SU-DHL-6 (cell line): ENCODE measurements at regions not wholly inside any gene's neighbourhood (a gene's known extent, or its start where the extent isn't known, plus 50 kb on each side); places are given as distances from the start of the nearest gene placed in this dataset.

Source experiments
- EZH2phosphoT487 ChIP-seq: fragments of 200-600 bp; sonication (generic), shearing (Covaris generic); conservative IDR thresholded peaks from 2 replicates; pipeline ENCODE4 v1.6.1; 2018; ENCODE audit warnings: mild to moderate bottlenecking, antibody characterized with exemption, low read length, moderate library complexity, mixed read lengths
- TF ChIP-seq, protein P1 (sequence below): fragments of 200-600 bp; sonication (generic); IDR thresholded peaks from one replicate; pipeline ENCODE4 v1.5.1; 2017; ENCODE audit warnings: antibody characterized with exemption, mild to moderate bottlenecking, low read length, moderate library complexity; ENCODE audit not compliant: insufficient read depth, poor library complexity, severe bottlenecking

DNA sequence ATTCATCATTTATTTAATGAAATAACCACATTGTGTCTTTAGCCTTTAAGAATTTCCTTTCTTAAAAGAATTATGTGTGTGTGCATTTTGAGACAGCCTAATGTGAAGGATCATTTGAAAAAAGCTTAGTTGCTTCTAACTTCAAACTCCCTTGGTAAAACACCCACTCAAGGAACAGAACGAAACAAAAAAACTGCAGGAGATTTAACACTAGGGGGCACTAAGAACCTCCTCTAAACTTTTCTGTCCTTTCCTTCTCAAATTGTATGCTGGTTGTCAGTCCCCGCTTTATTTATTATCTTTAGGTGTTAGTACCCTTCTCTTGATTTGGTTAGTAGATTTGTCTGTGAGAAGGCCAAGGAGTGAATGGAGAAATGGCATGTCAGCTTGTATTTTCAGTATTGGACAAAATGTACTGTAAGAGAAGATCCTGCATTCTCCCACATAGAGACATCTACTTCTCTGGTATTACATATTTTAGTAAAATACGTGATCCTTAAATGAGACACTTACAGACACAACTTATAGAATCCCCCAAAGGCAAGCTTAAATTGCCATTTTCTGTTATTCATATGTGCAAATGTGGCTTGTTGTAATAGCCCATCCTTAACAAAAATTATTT is 229.7 kb downstream of the MRPS30 start:
- TF ChIP-seq, protein P1, sequence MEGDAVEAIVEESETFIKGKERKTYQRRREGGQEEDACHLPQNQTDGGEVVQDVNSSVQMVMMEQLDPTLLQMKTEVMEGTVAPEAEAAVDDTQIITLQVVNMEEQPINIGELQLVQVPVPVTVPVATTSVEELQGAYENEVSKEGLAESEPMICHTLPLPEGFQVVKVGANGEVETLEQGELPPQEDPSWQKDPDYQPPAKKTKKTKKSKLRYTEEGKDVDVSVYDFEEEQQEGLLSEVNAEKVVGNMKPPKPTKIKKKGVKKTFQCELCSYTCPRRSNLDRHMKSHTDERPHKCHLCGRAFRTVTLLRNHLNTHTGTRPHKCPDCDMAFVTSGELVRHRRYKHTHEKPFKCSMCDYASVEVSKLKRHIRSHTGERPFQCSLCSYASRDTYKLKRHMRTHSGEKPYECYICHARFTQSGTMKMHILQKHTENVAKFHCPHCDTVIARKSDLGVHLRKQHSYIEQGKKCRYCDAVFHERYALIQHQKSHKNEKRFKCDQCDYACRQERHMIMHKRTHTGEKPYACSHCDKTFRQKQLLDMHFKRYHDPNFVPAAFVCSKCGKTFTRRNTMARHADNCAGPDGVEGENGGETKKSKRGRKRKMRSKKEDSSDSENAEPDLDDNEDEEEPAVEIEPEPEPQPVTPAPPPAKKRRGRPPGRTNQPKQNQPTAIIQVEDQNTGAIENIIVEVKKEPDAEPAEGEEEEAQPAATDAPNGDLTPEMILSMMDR, result peak; percentile 52
- no peak for TF ChIP-seq EZH2phosphoT487
